K562 (cell line): ENCODE measurements at regions not wholly inside any gene's neighbourhood (a gene's known extent, or its start where the extent isn't known, plus 50 kb on each side); places are given as distances from the start of the nearest gene placed in this dataset.

Experiments used
- CTCF ChIP-seq, 3 experiments: IDR thresholded peaks in 2 of 3; conservative IDR thresholded peaks in 1 of 3; 2 replicates each; pipeline ENCODE4 v1.5.1; 2011 to 2012; ENCODE audit warnings: low read length in 3 of 3, mild to moderate bottlenecking in 3 of 3, control low read depth in 2 of 3, improper control_type of control experiment in 1 of 3, inconsistent platforms in 1 of 3, low read depth in 1 of 3, mixed read lengths in 1 of 3, moderate library complexity in 1 of 3; ENCODE audit not compliant: insufficient read depth in 2 of 3
- E2F6 ChIP-seq, 2 experiments: IDR thresholded peaks; 2 replicates each; pipeline ENCODE4 v1.6.1; 2011; ENCODE audit warnings: borderline replicate concordance in 1 of 2, control low read depth in 1 of 2, low read depth in 1 of 2, low read length in 1 of 2, mild to moderate bottlenecking in 1 of 2, mixed read lengths in 1 of 2, moderate library complexity in 1 of 2; ENCODE audit not compliant: insufficient read depth in 1 of 2, insufficient read length in 1 of 2, poor library complexity in 1 of 2, severe bottlenecking in 1 of 2; ENCODE audit errors: extremely low read depth in 1 of 2
- GTF2F1 ChIP-seq: IDR thresholded peaks from 2 replicates; pipeline ENCODE4 v1.6.1; 2011; ENCODE audit warnings: low read depth, low read length, improper control_type of control experiment
- MAX ChIP-seq: sonication (generic); formaldehyde crosslinking; IDR thresholded peaks from 2 replicates; pipeline ENCODE4 v1.9.0; 2022; ENCODE audit warnings: mild to moderate bottlenecking, missing genetic modification reagents
- PPARD ChIP-seq: fragments of 250-450 bp; sonication (Bioruptor Pico); IDR thresholded peaks from 2 replicates; pipeline ENCODE4 v1.8.0; 2022; ENCODE audit warnings: inconsistent platforms, mild to moderate bottlenecking, moderate library complexity
- TEAD2 ChIP-seq: fragments of 450-650 bp; IDR thresholded peaks from 2 replicates; pipeline ENCODE4 v1.6.1; 2016; ENCODE audit warnings: missing genetic modification characterization, control low read depth, missing compliant biosample characterization
- ZBTB8A ChIP-seq: fragments of 450-650 bp; IDR thresholded peaks from 2 replicates; pipeline ENCODE4 v1.6.1; 2018; ENCODE audit warnings: mild to moderate bottlenecking, moderate library complexity; ENCODE audit not compliant: partially characterized antibody
- ZNF740 ChIP-seq, 3 experiments: fragments of 200-800 bp in 1 of 3; sonication (Bioruptor generic) in 1 of 3; sonication (generic) in 1 of 3; formaldehyde crosslinking in 1 of 3; IDR thresholded peaks; 2 replicates each; pipeline versions ENCODE4 v1.6.1 to v1.8.0; 2016 to 2022; ENCODE audit warnings: mild to moderate bottlenecking in 2 of 3, missing compliant biosample characterization in 2 of 3, missing genetic modification characterization in 2 of 3, missing genetic modification reagents in 1 of 3

- no peak for TF ChIP-seq TEAD2
- TF ChIP-seq CTCF (IDR thresholded peaks at IDR 0.05 in 2 of 3, conservative IDR thresholded peaks at IDR 0.05 in 1 of 3; ENCODE audit: insufficient read depth in 2 of 3, low read depth in 1 of 3, low read length in 3 of 3), result no peak
- TF ChIP-seq ZBTB8A, result no peak
- TF ChIP-seq PPARD (CRISPR knock-in tag), result no peak
- no peak for TF ChIP-seq ZNF740 (CRISPR knock-in tag; IDR thresholded peaks at IDR 0.05)
- TF ChIP-seq ZNF740 (tag; IDR thresholded peaks at IDR 0.05), result no peak
- TF ChIP-seq MAX (CRISPR knock-in tag), result no peak
- no peak for TF ChIP-seq E2F6 (IDR thresholded peaks at IDR 0.05; ENCODE audit: borderline replicate concordance in 1 of 2, extremely low read depth in 1 of 2, insufficient read depth in 1 of 2, insufficient read length in 1 of 2, low read depth in 1 of 2, low read length in 1 of 2, poor library complexity in 1 of 2, severe bottlenecking in 1 of 2)
- TF ChIP-seq GTF2F1, result no peak
Measured at GRCh38 chr18:34380326-34380725, 155.6 kb upstream of the NOL4 start.
